Ectodermal cell (in vitro differentiated cells): ENCODE measurements at regions not wholly inside any gene's neighbourhood (a gene's known extent, or its start where the extent isn't known, plus 50 kb on each side); places are given as distances from the start of the nearest gene placed in this dataset.

ENCODE experiments used
- H3K27ac ChIP-seq: 2 replicates; pipeline ENCODE4 v1.7.0; 2013; ENCODE audit warnings: mild to moderate bottlenecking, low read depth, low read length; ENCODE audit not compliant: insufficient read depth, poor library complexity, severe bottlenecking
- H3K27me3 ChIP-seq: 2 replicates; pipeline ENCODE4 v1.7.0; 2013; ENCODE audit warnings: mild to moderate bottlenecking, low read length; ENCODE audit not compliant: insufficient read depth, control insufficient read depth, poor library complexity, severe bottlenecking
- H3K36me3 ChIP-seq: one replicate; pipeline ENCODE4 v1.7.0; 2013; ENCODE audit warnings: low read length; ENCODE audit not compliant: control insufficient read depth, insufficient read depth
- H3K4me1 ChIP-seq: one replicate; pipeline ENCODE4 v1.7.0; 2013; ENCODE audit warnings: low read length; ENCODE audit not compliant: control insufficient read depth, insufficient read depth
- H3K4me3 ChIP-seq: 2 replicates; pipeline ENCODE4 v1.7.0; 2013; ENCODE audit warnings: low read depth, low read length, control low read depth; ENCODE audit not compliant: insufficient read depth
- H3K9me3 ChIP-seq: 2 replicates; pipeline ENCODE4 v1.7.0; 2013; ENCODE audit warnings: mild to moderate bottlenecking, low read length, moderate library complexity; ENCODE audit not compliant: control insufficient read depth
- WGBS, 2 experiments: methylation state at CpG; one replicate each; pipeline ENCODE4 v1.1.7; 2013; ENCODE audit warnings: missing lambda C conversion rate in 2 of 2; 5-methylcytosine and 5-hydroxymethylcytosine counted together

DNA sequence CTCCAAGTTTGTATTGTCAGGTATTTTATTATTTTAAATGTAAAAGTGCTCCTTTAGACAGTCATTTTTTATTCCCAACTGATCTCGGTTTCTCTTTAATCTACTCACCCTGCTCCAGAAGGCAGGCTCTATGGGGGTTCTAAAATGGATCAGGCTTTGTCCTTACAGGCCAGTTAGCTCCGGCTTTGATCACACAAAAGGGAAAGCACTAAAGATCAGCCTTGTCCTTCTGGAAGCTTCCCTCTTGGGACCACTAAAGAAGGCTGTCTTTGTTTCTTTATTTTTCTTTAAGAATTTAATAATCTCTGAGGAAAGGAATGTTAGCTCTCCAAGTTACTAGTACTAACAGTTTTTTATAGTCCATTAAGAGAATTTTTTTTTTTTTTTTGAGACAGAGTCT, 560.5 kb upstream of the ZNF717 start:
- H3K36me3 ChIP-seq = no peaks in the 10 kb centered on the region
- H3K27ac ChIP-seq = no peak overlapping the region
- no peaks in the 10 kb centered on the region for H3K9me3 ChIP-seq
- H3K4me3 ChIP-seq = no peak overlapping the region
- WGBS, 2 experiments = 60 to 74% methylated on average over 2 of the region's 2 CpGs
- H3K4me1 ChIP-seq = no peaks in the 10 kb centered on the region
- H3K27me3 ChIP-seq = no peaks in the 10 kb centered on the region

DNA sequence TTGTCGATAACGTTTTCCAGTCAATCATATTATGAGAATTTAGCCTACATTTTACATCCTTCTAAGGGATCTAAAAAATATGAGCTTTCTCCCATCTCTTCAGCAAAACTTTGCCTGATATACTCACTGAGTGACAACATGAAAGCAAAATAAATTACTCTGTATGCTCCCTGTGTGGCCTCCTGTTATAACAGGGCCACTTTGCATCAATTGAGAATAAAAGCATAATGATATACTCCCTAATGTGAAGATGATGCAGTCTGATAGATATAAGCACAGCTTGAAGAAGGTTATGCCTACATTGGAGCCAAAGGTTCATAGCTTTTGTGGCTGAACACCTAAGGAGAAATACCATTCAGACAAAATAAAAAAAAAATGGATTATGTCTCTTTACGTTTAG, 561.3 kb upstream of the ZNF717 start:
- Histone ChIP-seq H3K36me3 (no peaks in the 10 kb centered on the region), H3K4me3 (no peak overlapping the region), H3K9me3 (no peaks in the 10 kb centered on the region), H3K4me1 (no peaks in the 10 kb centered on the region), H3K27me3 (no peaks in the 10 kb centered on the region), H3K27ac (no peak overlapping the region)
- 97 to 99% methylated on average over 2 of the region's 3 CpGs for WGBS, 2 experiments

GRCh38 chr3:76349715-76350480, 564.5 kb upstream of the ZNF717 start:
- no peaks in the 10 kb centered on the region for H3K9me3 ChIP-seq
- WGBS, 2 experiments = 95 to 96% methylated on average over 3 of the region's 3 CpGs
- no peak overlapping the region for H3K4me3 ChIP-seq
- no peaks in the 10 kb centered on the region for H3K27me3 ChIP-seq
- H3K36me3 ChIP-seq = no peaks in the 10 kb centered on the region
- no peaks in the 10 kb centered on the region for H3K4me1 ChIP-seq
- no peak overlapping the region for H3K27ac ChIP-seq

- H3K27ac ChIP-seq = no peak overlapping the region
- no peaks in the 10 kb centered on the region for H3K36me3 ChIP-seq
- no peaks in the 10 kb centered on the region for H3K4me1 ChIP-seq
- no peak overlapping the region for H3K4me3 ChIP-seq
- H3K9me3 ChIP-seq = no peaks in the 10 kb centered on the region
- 64 to 76% methylated on average over 1 of the region's 1 CpG for WGBS, 2 experiments
- no peaks in the 10 kb centered on the region for H3K27me3 ChIP-seq
Measured at GRCh38 chr3:76352051-76352450, 566.7 kb upstream of the ZNF717 start.

GRCh38 chr3:76352511-76353284, 567.3 kb upstream of the ZNF717 start:
- WGBS, 2 experiments = 91 to 94% methylated on average over 8 to 9 of the region's 9 CpGs
- Histone ChIP-seq H3K27ac (no peak overlapping the region), H3K27me3 (no peaks in the 10 kb centered on the region), H3K36me3 (no peaks in the 10 kb centered on the region), H3K9me3 (no peaks in the 10 kb centered on the region), H3K4me3 (no peak overlapping the region), H3K4me1 (no peaks in the 10 kb centered on the region)

DNA sequence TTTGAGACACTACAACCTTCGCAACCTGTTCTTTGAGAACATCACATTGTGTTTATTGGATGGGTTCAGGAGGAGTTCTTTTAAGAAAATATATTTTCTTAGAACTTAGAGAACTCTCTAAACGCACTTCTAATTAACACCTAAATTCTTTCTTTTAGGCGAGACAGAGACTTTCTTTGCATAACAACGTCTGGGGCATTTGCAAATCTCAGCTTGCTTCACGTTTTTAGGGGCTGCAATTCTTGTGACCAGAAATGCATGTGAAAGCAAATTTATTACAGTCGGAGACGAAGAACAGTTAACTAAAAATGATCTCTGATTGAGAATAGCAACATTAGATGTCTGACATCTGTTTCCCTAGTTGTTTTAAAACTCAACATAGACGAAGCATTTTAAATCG, 568.3 kb upstream of the ZNF717 start:
- no peaks in the 10 kb centered on the region for H3K36me3 ChIP-seq
- H3K27me3 ChIP-seq = no peaks in the 10 kb centered on the region
- H3K4me1 ChIP-seq = no peaks in the 10 kb centered on the region
- no peaks in the 10 kb centered on the region for H3K9me3 ChIP-seq
- no peak overlapping the region for H3K27ac ChIP-seq
- 17 to 26% methylated on average over 8 to 9 of the region's 9 CpGs for WGBS, 2 experiments
- H3K4me3 ChIP-seq = no peak overlapping the region

GRCh38 chr3:76361010-76361409, 575.7 kb upstream of the ZNF717 start:
- no peak overlapping the region for H3K4me3 ChIP-seq
- WGBS, 2 experiments = 83 to 89% methylated on average over 1 of the region's 1 CpG
- no peaks in the 10 kb centered on the region for H3K27me3 ChIP-seq
- H3K36me3 ChIP-seq = no peaks in the 10 kb centered on the region
- H3K4me1 ChIP-seq = no peaks in the 10 kb centered on the region
- no peak overlapping the region for H3K27ac ChIP-seq
- no peaks in the 10 kb centered on the region for H3K9me3 ChIP-seq

DNA sequence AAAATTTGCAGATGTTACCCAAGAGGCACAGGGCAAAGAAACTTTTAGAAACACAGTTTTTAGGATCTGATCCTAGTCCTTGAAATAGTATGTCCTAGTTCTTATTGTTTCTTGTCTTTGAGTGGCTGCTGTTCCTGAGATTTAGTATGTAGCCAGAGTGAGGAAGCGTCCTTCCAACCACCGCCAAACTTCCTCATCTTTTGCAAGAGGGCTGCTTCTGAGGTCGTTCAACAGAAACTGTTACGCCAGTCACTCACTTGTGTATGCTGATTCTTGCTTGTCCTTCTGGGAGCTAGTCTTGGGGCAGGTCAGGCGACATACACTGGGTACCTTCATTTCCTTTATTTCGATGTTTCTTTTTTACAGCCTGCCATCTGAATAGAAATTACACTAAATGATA, 577.3 kb upstream of the ZNF717 start:
- H3K4me1 ChIP-seq = no peaks in the 10 kb centered on the region
- H3K4me3 ChIP-seq = no peak overlapping the region
- H3K27me3 ChIP-seq = no peaks in the 10 kb centered on the region
- 93% methylated on average over 6 of the region's 6 CpGs for WGBS, 2 experiments
- no peaks in the 10 kb centered on the region for H3K36me3 ChIP-seq
- no peaks in the 10 kb centered on the region for H3K9me3 ChIP-seq
- no peak overlapping the region for H3K27ac ChIP-seq

GRCh38 chr3:76365275-76365674, 579.9 kb upstream of the ZNF717 start:
- Histone ChIP-seq H3K27ac (no peak overlapping the region), H3K4me3 (no peak overlapping the region), H3K27me3 (no peaks in the 10 kb centered on the region), H3K36me3 (no peaks in the 10 kb centered on the region), H3K4me1 (no peaks in the 10 kb centered on the region), H3K9me3 (no peaks in the 10 kb centered on the region)
- 96 to 100% methylated on average over 2 to 3 of the region's 3 CpGs for WGBS, 2 experiments

- 94 to 97% methylated on average over 2 of the region's 2 CpGs for WGBS, 2 experiments
- no peak overlapping the region for H3K27ac ChIP-seq
- no peaks in the 10 kb centered on the region for H3K36me3 ChIP-seq
- H3K4me1 ChIP-seq = no peaks in the 10 kb centered on the region
- no peaks in the 10 kb centered on the region for H3K9me3 ChIP-seq
- no peaks in the 10 kb centered on the region for H3K27me3 ChIP-seq
- no peak overlapping the region for H3K4me3 ChIP-seq
Measured at GRCh38 chr3:76367281-76367680, 581.9 kb upstream of the ZNF717 start.
